Caco-2 (cell line): ENCODE measurements at regions not wholly inside any gene's neighbourhood (a gene's known extent, or its start where the extent isn't known, plus 50 kb on each side); places are given as distances from the start of the nearest gene placed in this dataset.

ENCODE experiments used
- BruUV-seq: library from RNA; stranded (reverse); fragments of 400-500 nt; replicated peaks from 2 replicates; lab custom pipeline; 2021; lab: Mats Ljungman, UMichigan
- CTCF ChIA-PET: fragments of 300-600 bp; sonication (Branson Sonifier 250); formaldehyde crosslinking; loops from one replicate; lab custom pipeline; 2022; ENCODE audit warnings: antibody characterized with exemption; lab: Charles Lee
- POLR2A ChIA-PET: fragments of 300-600 bp; sonication (Branson Sonifier 250); formaldehyde crosslinking; loops from one replicate; lab custom pipeline; 2022; ENCODE audit warnings: antibody characterized with exemption; lab: Charles Lee
- DNase-seq, 2 experiments: peaks; one replicate each; pipeline versions ENCODE4 v3.0.0 to v3.0.0-alpha.2; 2020 to 2022
- H3K27me3 ChIP-seq: replicated peaks from 2 replicates; pipeline ENCODE4 v1.6.0; 2011; ENCODE audit warnings: low read length; ENCODE audit not compliant: control insufficient read depth, insufficient read depth
- H3K36me3 ChIP-seq: 2 replicates; pipeline ENCODE4 v1.5.1; 2011; ENCODE audit warnings: low read length; ENCODE audit not compliant: control insufficient read depth, insufficient read depth
- H3K4me1 ChIP-seq: fragments of 250-450 bp; sonication (Bioruptor Pico); 2 replicates; pipeline ENCODE4 v1.5.1; 2020; ENCODE audit warnings: mild to moderate bottlenecking
- H3K4me3 ChIP-seq: 2 replicates; pipeline ENCODE4 v1.5.1; 2011; ENCODE audit warnings: low read depth, mild to moderate bottlenecking, control low read depth, low read length
- H3K9me3 ChIP-seq: fragments of 250-450 bp; sonication (Bioruptor Pico); 2 replicates; pipeline ENCODE4 v1.5.1; 2020; ENCODE audit warnings: mild to moderate bottlenecking, moderate library complexity
- H3K27ac Mint-ChIP-seq: one replicate; pipeline ENCODE4 v1.8.0; 2022; ENCODE audit warnings: mixed read lengths; ENCODE audit not compliant: unreplicated experiment
- H3K27me3 Mint-ChIP-seq: one replicate; pipeline ENCODE4 v1.8.0; 2022; ENCODE audit warnings: mixed read lengths; ENCODE audit not compliant: insufficient read depth, unreplicated experiment
- H3K36me3 Mint-ChIP-seq: one replicate; pipeline ENCODE4 v1.8.0; 2022; ENCODE audit warnings: mild to moderate bottlenecking, mixed read lengths; ENCODE audit not compliant: insufficient read depth, unreplicated experiment
- H3K4me1 Mint-ChIP-seq: one replicate; pipeline ENCODE4 v1.8.0; 2022; ENCODE audit warnings: low read depth, mixed read lengths; ENCODE audit not compliant: unreplicated experiment
- H3K4me3 Mint-ChIP-seq: one replicate; pipeline ENCODE4 v1.8.0; 2022; ENCODE audit warnings: mild to moderate bottlenecking, moderate library complexity, mixed read lengths; ENCODE audit not compliant: unreplicated experiment
- H3K9me3 Mint-ChIP-seq: one replicate; pipeline ENCODE4 v1.8.0; 2022; ENCODE audit warnings: mixed read lengths; ENCODE audit not compliant: unreplicated experiment
- CTCF ChIP-seq, 2 experiments: fragments of 200-600 bp in 1 of 2; IDR thresholded peaks; 1 replicate in 1 of 2; 2 replicates in 1 of 2; pipeline versions ENCODE4 v1.5.1 to v1.8.0; 2011 to 2022; ENCODE audit warnings: antibody characterized with exemption in 1 of 2, control low read depth in 1 of 2, inconsistent platforms in 1 of 2, low read depth in 1 of 2, low read length in 1 of 2, mild to moderate bottlenecking in 1 of 2, moderate library complexity in 1 of 2; ENCODE audit not compliant: insufficient read depth in 1 of 2, severe bottlenecking in 1 of 2, unreplicated experiment in 1 of 2
- intact Hi-C: fragments of 100-400 bp; cut with micrococcal nuclease; formaldehyde crosslinking; loops from one replicate; pipeline ENCODE4 v1.10.0; 2022; ENCODE audit not compliant: unreplicated experiment

GRCh38 chr6:40319124-40319523 is 268.0 kb downstream of the LRFN2 start:
- no peaks in the 10 kb centered on the region for H3K9me3 Mint-ChIP-seq
- no peak for TF ChIP-seq CTCF (IDR thresholded peaks at IDR 0.05; ENCODE audit: insufficient read depth in 1 of 2, low read depth in 1 of 2, low read length in 1 of 2, severe bottlenecking in 1 of 2, unreplicated experiment in 1 of 2)
- H3K4me3 ChIP-seq = no peak overlapping the region
- intact Hi-C loops = no loop called here
- H3K4me1 ChIP-seq = no peaks in the 10 kb centered on the region
- BruUV-seq = no TSS peak
- H3K9me3 ChIP-seq = no peaks in the 10 kb centered on the region
- ChIA-PET POLR2A (no interaction called here), CTCF (no interaction called here)
- DNase-seq = no peak
- H3K36me3 ChIP-seq = no peaks in the 10 kb centered on the region
- no peak overlapping the region for H3K27ac Mint-ChIP-seq
- no peaks in the 10 kb centered on the region for H3K36me3 Mint-ChIP-seq
- H3K27me3 Mint-ChIP-seq = peaks cover 12% of the 10 kb centered on the region
- no peaks in the 10 kb centered on the region for H3K27me3 ChIP-seq
- H3K4me3 Mint-ChIP-seq = no peak overlapping the region
- H3K4me1 Mint-ChIP-seq = no peaks in the 10 kb centered on the region

- H3K27me3 ChIP-seq = no peaks in the 10 kb centered on the region; the same call in 1 of the 2 replicates
- Mint-ChIP-seq H3K36me3 (no peaks in the 10 kb centered on the region), H3K27ac (no peak overlapping the region), H3K9me3 (no peaks in the 10 kb centered on the region), H3K27me3 (peaks cover 20% of the 10 kb centered on the region), H3K4me1 (no peaks in the 10 kb centered on the region), H3K4me3 (no peak overlapping the region)
- DNase-seq = no peak
- ChIA-PET POLR2A (no interaction called here), CTCF (no interaction called here)
- intact Hi-C loops = no loop called here
- no peaks in the 10 kb centered on the region for H3K9me3 ChIP-seq
- no peaks in the 10 kb centered on the region for H3K4me1 ChIP-seq
- H3K4me3 ChIP-seq = no peak overlapping the region
- BruUV-seq = no TSS peak
- no peak for TF ChIP-seq CTCF (IDR thresholded peaks at IDR 0.05; ENCODE audit: insufficient read depth in 1 of 2, low read depth in 1 of 2, low read length in 1 of 2, severe bottlenecking in 1 of 2, unreplicated experiment in 1 of 2)
- no peaks in the 10 kb centered on the region for H3K36me3 ChIP-seq
Observed at GRCh38 chr6:40315060-40315459, 272.1 kb downstream of the LRFN2 start.

- peaks cover 19% of the 10 kb centered on the region for H3K27me3 Mint-ChIP-seq
- intact Hi-C loops = no loop called here
- Histone ChIP-seq H3K27me3 (no peaks in the 10 kb centered on the region; the same call in 1 of the 2 replicates), H3K36me3 (no peaks in the 10 kb centered on the region), H3K4me3 (no peak overlapping the region), H3K4me1 (no peaks in the 10 kb centered on the region), H3K9me3 (no peaks in the 10 kb centered on the region)
- no peak for DNase-seq
- no peaks in the 10 kb centered on the region for H3K4me1 Mint-ChIP-seq
- H3K4me3 Mint-ChIP-seq = no peak overlapping the region
- no peaks in the 10 kb centered on the region for H3K9me3 Mint-ChIP-seq
- BruUV-seq = no TSS peak
- no peak for TF ChIP-seq CTCF (IDR thresholded peaks at IDR 0.05; ENCODE audit: insufficient read depth in 1 of 2, low read depth in 1 of 2, low read length in 1 of 2, severe bottlenecking in 1 of 2, unreplicated experiment in 1 of 2)
- no peaks in the 10 kb centered on the region for H3K36me3 Mint-ChIP-seq
- H3K27ac Mint-ChIP-seq = no peak overlapping the region
- CTCF ChIA-PET = no interaction called here
- POLR2A ChIA-PET = no interaction called here
Observed at GRCh38 chr6:40313582-40313981, 273.6 kb downstream of the LRFN2 start.
